ENCODE measurements at regions not wholly inside any gene's neighbourhood (a gene's known extent, or its start where the extent isn't known, plus 50 kb on each side); places are given as distances from the start of the nearest gene placed in this dataset.

DNA sequence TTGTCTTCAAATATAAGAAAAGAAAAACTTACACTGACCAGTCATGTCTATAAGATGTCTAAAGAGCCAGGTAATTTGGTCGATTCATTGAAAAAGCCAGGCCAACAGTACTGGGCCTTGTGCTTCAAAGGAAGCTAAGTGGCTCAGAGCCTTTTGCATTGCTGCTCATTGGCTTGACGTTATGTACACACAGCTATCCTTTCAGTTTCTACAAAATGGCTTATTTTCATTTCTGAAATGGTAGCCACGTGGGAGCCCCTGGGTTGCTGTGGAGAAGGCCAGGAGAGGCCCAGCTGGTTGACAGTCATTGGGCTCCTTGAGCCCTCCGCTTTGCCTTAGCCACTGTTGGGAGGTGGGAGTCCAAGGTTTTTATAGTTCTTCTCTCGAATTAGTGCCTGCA lies 199.1 kb upstream of the CXorf66 start:
- TF ChIP-seq, protein P1, sequence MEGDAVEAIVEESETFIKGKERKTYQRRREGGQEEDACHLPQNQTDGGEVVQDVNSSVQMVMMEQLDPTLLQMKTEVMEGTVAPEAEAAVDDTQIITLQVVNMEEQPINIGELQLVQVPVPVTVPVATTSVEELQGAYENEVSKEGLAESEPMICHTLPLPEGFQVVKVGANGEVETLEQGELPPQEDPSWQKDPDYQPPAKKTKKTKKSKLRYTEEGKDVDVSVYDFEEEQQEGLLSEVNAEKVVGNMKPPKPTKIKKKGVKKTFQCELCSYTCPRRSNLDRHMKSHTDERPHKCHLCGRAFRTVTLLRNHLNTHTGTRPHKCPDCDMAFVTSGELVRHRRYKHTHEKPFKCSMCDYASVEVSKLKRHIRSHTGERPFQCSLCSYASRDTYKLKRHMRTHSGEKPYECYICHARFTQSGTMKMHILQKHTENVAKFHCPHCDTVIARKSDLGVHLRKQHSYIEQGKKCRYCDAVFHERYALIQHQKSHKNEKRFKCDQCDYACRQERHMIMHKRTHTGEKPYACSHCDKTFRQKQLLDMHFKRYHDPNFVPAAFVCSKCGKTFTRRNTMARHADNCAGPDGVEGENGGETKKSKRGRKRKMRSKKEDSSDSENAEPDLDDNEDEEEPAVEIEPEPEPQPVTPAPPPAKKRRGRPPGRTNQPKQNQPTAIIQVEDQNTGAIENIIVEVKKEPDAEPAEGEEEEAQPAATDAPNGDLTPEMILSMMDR (IDR thresholded peaks at IDR 0.05) = no peak
- no peak for TF ChIP-seq TCF7L2 (IDR thresholded peaks at IDR 0.05; ENCODE audit: low read depth, low read length)
